ENCODE measurements at regions not wholly inside any gene's neighbourhood (a gene's known extent, or its start where the extent isn't known, plus 50 kb on each side); places are given as distances from the start of the nearest gene placed in this dataset.

DNA sequence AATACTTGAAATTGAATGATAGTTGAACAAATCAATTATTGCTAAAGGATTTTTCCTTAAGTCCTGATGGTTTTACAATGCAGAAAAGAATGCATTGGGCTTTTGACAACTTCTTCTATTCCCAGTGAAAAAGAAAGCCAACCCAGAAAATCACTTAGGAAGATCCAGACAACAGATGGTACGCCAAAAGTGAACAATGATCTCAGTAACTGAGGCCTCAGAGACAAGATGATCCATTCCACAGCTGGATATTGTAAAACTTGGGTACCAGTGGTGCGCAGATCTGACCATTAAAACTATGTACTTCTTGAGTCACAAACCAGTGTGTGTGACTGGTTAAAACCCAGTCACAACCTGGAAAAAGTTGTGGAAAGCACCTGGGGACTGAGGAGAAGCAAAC, 173.5 kb downstream of the ETAA1 start:
- TF ChIP-seq SP1 (IDR thresholded peaks at IDR 0.05; ENCODE audit: low read depth, low read length) (no peak), IKZF1 (conservative IDR thresholded peaks at IDR 0.05) (no peak), EP300 (IDR thresholded peaks at IDR 0.05; ENCODE audit: borderline replicate concordance in 1 of 2, control insufficient read depth in 1 of 2, low read depth in 2 of 2, low read length in 2 of 2) (no peak), GATAD2B (conservative IDR thresholded peaks at IDR 0.05; ENCODE audit: low read depth) (no peak), POLR2AphosphoS5 (IDR thresholded peaks at IDR 0.05; ENCODE audit: low read length) (no peak), POLR2A (IDR thresholded peaks at IDR 0.05; ENCODE audit: low read depth, low read length) (no peak), ESRRA (IDR thresholded peaks at IDR 0.05; ENCODE audit: low read length) (no peak), FOS (IDR thresholded peaks at IDR 0.05; ENCODE audit: borderline replicate concordance, extremely low read depth, insufficient read length) (no peak)

Data from GM12878 (cell line).